ENCODE measurements at regions not wholly inside any gene's neighbourhood (a gene's known extent, or its start where the extent isn't known, plus 50 kb on each side); places are given as distances from the start of the nearest gene placed in this dataset.
"Not testable (repeated sequence)": the region's sequence is repeated elsewhere in the genome, so short reads cannot be mapped to it uniquely, and the experiment has no call there.

- TF ChIP-seq, protein P1, sequence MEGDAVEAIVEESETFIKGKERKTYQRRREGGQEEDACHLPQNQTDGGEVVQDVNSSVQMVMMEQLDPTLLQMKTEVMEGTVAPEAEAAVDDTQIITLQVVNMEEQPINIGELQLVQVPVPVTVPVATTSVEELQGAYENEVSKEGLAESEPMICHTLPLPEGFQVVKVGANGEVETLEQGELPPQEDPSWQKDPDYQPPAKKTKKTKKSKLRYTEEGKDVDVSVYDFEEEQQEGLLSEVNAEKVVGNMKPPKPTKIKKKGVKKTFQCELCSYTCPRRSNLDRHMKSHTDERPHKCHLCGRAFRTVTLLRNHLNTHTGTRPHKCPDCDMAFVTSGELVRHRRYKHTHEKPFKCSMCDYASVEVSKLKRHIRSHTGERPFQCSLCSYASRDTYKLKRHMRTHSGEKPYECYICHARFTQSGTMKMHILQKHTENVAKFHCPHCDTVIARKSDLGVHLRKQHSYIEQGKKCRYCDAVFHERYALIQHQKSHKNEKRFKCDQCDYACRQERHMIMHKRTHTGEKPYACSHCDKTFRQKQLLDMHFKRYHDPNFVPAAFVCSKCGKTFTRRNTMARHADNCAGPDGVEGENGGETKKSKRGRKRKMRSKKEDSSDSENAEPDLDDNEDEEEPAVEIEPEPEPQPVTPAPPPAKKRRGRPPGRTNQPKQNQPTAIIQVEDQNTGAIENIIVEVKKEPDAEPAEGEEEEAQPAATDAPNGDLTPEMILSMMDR (conservative IDR thresholded peaks at IDR 0.05 in 1 of 2, IDR thresholded peaks at IDR 0.05 in 1 of 2; ENCODE audit: extremely low read depth in 1 of 2, insufficient read depth in 1 of 2, low read depth in 1 of 2, low read length in 2 of 2) = not testable (repeated sequence)
- not testable (repeated sequence) for TF ChIP-seq EZH2 (IDR thresholded peaks at IDR 0.05; ENCODE audit: borderline replicate concordance, low read length)
Observed at GRCh38 chr1:121519756-121520286, 335.0 kb downstream of the SRGAP2C start.
